NCI-H2227 (cell line): ENCODE measurements at regions not wholly inside any gene's neighbourhood (a gene's known extent, or its start where the extent isn't known, plus 50 kb on each side); places are given as distances from the start of the nearest gene placed in this dataset.
A peak's percentile ranks its signal among the peaks of the same experiment; 100 is the strongest.

Source experiments
- DNase-seq: peaks from one replicate; lab custom pipeline; 2025; ENCODE audit not compliant: unreplicated experiment; lab: John Stamatoyannopoulos, UW

GRCh38 chr9:19513671-19514275, 105.0 kb downstream of the ACER2 start:
- DNase-seq = no peak

GRCh38 chr9:19512103-19512832, 103.5 kb downstream of the ACER2 start:
- DNase-seq = no peak

- DNase-seq = no peak
Measured at GRCh38 chr9:19511694-19512093, 102.9 kb downstream of the ACER2 start.

GRCh38 chr9:19510907-19511306, 102.1 kb downstream of the ACER2 start:
- DNase-seq = peak; percentile 34
